ENCODE measurements at regions not wholly inside any gene's neighbourhood (a gene's known extent, or its start where the extent isn't known, plus 50 kb on each side); places are given as distances from the start of the nearest gene placed in this dataset.

- TF ChIP-seq CTCF (IDR thresholded peaks at IDR 0.05): no peak
- Histone ChIP-seq H3K4me3 (no peak overlapping the region), H3K27ac (no peak overlapping the region)
- no peak for DNase-seq (ENCODE audit: low spot score)
Measured at GRCh38 chr2:82317012-82317411, 2012.5 kb upstream of the LRRTM1 start.

- DNase-seq (ENCODE audit: low spot score): no peak
- no peak overlapping the region for H3K27ac ChIP-seq
Measured at GRCh38 chr2:82316586-82316985, 2012.0 kb upstream of the LRRTM1 start.

GRCh38 chr2:82314836-82315472 lies 2010.4 kb upstream of the LRRTM1 start:
- no peak for TF ChIP-seq CTCF (IDR thresholded peaks at IDR 0.05)
- no peak for DNase-seq (ENCODE audit: low spot score)
- H3K27ac ChIP-seq: no peak overlapping the region

More at GRCh38 chr2:82316586-82316985, 2012.0 kb upstream of the LRRTM1 start:
- no peak overlapping the region for H3K4me3 ChIP-seq
- TF ChIP-seq CTCF (IDR thresholded peaks at IDR 0.05): no peak

GRCh38 chr2:82307511-82307910 lies 2003.0 kb upstream of the LRRTM1 start:
- no peak overlapping the region for H3K4me3 ChIP-seq
- H3K27ac ChIP-seq: no peak overlapping the region
- DNase-seq (ENCODE audit: low spot score): no peak
- no peak for TF ChIP-seq CTCF (IDR thresholded peaks at IDR 0.05)

More at GRCh38 chr2:82314836-82315472, 2010.4 kb upstream of the LRRTM1 start:
- no peak overlapping the region for H3K4me3 ChIP-seq

- no peak for TF ChIP-seq CTCF (IDR thresholded peaks at IDR 0.05)
- H3K27ac ChIP-seq: no peak overlapping the region
- no peak overlapping the region for H3K4me3 ChIP-seq
- no peak for DNase-seq (ENCODE audit: low spot score)
Measured at GRCh38 chr2:82301506-82301905, 1997.0 kb upstream of the LRRTM1 start.

- no peak overlapping the region for H3K27ac ChIP-seq
- no peak for DNase-seq (ENCODE audit: low spot score)
- no peak overlapping the region for H3K4me3 ChIP-seq
- TF ChIP-seq CTCF (IDR thresholded peaks at IDR 0.05): no peak
Measured at GRCh38 chr2:82289446-82289845, 1984.9 kb upstream of the LRRTM1 start.

GRCh38 chr2:82283075-82283474 lies 1978.5 kb upstream of the LRRTM1 start:
- no peak for DNase-seq (ENCODE audit: low spot score)
- TF ChIP-seq CTCF (IDR thresholded peaks at IDR 0.05): no peak
- no peak overlapping the region for H3K27ac ChIP-seq
- H3K4me3 ChIP-seq: no peak overlapping the region

Measured in coronary artery (tissue), 2 donors.